ENCODE measurements at regions not wholly inside any gene's neighbourhood (a gene's known extent, or its start where the extent isn't known, plus 50 kb on each side); places are given as distances from the start of the nearest gene placed in this dataset.
A peak's percentile ranks its signal among the peaks of the same experiment; 100 is the strongest.

GRCh38 chr2:13195270-13195669, 478.5 kb downstream of the TRIB2 start:
- no peak for TF ChIP-seq CTCF (IDR thresholded peaks at IDR 0.05)
- Mint-ChIP-seq H3K27ac (no peak overlapping the region), H3K36me3 (ENCODE audit: low read depth) (no peaks in the 10 kb centered on the region), H3K4me1 (ENCODE audit: low read depth) (no peaks in the 10 kb centered on the region), H3K4me3 (no peak overlapping the region), H3K9me3 (peaks cover 4% of the 10 kb centered on the region), H3K27me3 (ENCODE audit: insufficient read depth) (peaks cover 1% of the 10 kb centered on the region; the same call in 1 of the 2 replicates)
- no peak for DNase-seq

- Mint-ChIP-seq H3K27ac (no peak overlapping the region), H3K36me3 (ENCODE audit: low read depth) (no peaks in the 10 kb centered on the region), H3K4me1 (ENCODE audit: low read depth) (no peaks in the 10 kb centered on the region), H3K4me3 (no peak overlapping the region), H3K9me3 (peaks cover 1% of the 10 kb centered on the region), H3K27me3 (ENCODE audit: insufficient read depth) (peaks cover 1% of the 10 kb centered on the region; the same call in 1 of the 2 replicates)
- no peak for TF ChIP-seq CTCF (IDR thresholded peaks at IDR 0.05)
- no peak for DNase-seq
Observed at GRCh38 chr2:13197248-13197647, 480.5 kb downstream of the TRIB2 start.

- no peak for DNase-seq
- Mint-ChIP-seq H3K27ac (no peak overlapping the region), H3K4me3 (no peak overlapping the region), H3K4me1 (ENCODE audit: low read depth) (no peaks in the 10 kb centered on the region), H3K9me3 (peaks cover 22% of the 10 kb centered on the region), H3K27me3 (ENCODE audit: insufficient read depth) (peaks cover 3% of the 10 kb centered on the region; the same call in 1 of the 2 replicates), H3K36me3 (ENCODE audit: low read depth) (no peaks in the 10 kb centered on the region)
- TF ChIP-seq CTCF (IDR thresholded peaks at IDR 0.05): peak; percentile 20; the same call in 1 of the 2 replicates
Observed at GRCh38 chr2:13201924-13202323, 485.2 kb downstream of the TRIB2 start.

DNA sequence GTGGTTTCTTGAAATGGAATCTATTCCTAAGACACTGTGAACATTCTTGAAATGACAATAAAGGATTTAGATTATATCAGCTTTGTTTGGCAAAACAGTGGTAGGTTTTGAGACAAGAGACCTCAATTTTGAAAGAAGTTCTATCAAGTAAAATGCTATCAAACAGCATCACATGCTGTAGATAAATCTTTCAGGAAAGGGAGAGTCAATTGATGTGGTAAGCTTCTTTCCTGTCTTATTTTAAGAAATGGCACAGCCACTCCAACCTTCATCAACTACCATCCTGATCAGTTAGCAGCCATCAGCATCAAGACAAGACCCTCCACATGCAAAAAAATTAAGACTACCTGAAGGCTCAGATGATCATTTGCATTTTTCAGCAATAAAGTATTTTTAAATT, 495.4 kb downstream of the TRIB2 start:
- H3K27me3 Mint-ChIP-seq (ENCODE audit: insufficient read depth): no peaks in the 10 kb centered on the region; the same call in 1 of the 2 replicates
- DNase-seq: no peak

GRCh38 chr2:13218205-13218604, 501.5 kb downstream of the TRIB2 start:
- TF ChIP-seq CTCF (IDR thresholded peaks at IDR 0.05): no peak
- no peak for DNase-seq
- no peak overlapping the region for H3K27ac Mint-ChIP-seq
- H3K9me3 Mint-ChIP-seq: peaks cover 28% of the 10 kb centered on the region
- H3K27me3 Mint-ChIP-seq (ENCODE audit: insufficient read depth): no peaks in the 10 kb centered on the region; the same call in 1 of the 2 replicates
- no peak overlapping the region for H3K4me3 Mint-ChIP-seq
- H3K4me1 Mint-ChIP-seq (ENCODE audit: low read depth): no peaks in the 10 kb centered on the region
- H3K36me3 Mint-ChIP-seq (ENCODE audit: low read depth): no peaks in the 10 kb centered on the region

More for the DNA sequence above, 495.4 kb downstream of the TRIB2 start:
- TF ChIP-seq CTCF (IDR thresholded peaks at IDR 0.05): no peak
- Mint-ChIP-seq H3K27ac (no peak overlapping the region), H3K9me3 (peaks cover 30% of the 10 kb centered on the region), H3K4me1 (ENCODE audit: low read depth) (no peaks in the 10 kb centered on the region), H3K4me3 (no peak overlapping the region), H3K36me3 (ENCODE audit: low read depth) (no peaks in the 10 kb centered on the region)

- H3K27ac Mint-ChIP-seq: no peak overlapping the region
- no peaks in the 10 kb centered on the region for H3K4me1 Mint-ChIP-seq (ENCODE audit: low read depth)
- H3K9me3 Mint-ChIP-seq: peaks cover 19% of the 10 kb centered on the region
- H3K36me3 Mint-ChIP-seq (ENCODE audit: low read depth): peaks cover 4% of the 10 kb centered on the region; the same call in 1 of the 2 replicates
- H3K27me3 Mint-ChIP-seq (ENCODE audit: insufficient read depth): no peaks in the 10 kb centered on the region
- no peak for TF ChIP-seq CTCF (IDR thresholded peaks at IDR 0.05)
- DNase-seq: no peak
- no peak overlapping the region for H3K4me3 Mint-ChIP-seq
Observed at GRCh38 chr2:13227578-13227977, 510.8 kb downstream of the TRIB2 start.
